H1 (cell line): ENCODE measurements at regions not wholly inside any gene's neighbourhood (a gene's known extent, or its start where the extent isn't known, plus 50 kb on each side); places are given as distances from the start of the nearest gene placed in this dataset.

Experiments
- CHD2 ChIP-seq: IDR thresholded peaks from 2 replicates; pipeline ENCODE4 v1.6.1; 2012; ENCODE audit warnings: low read length, improper control_type of control experiment
- KDM4A ChIP-seq: IDR thresholded peaks from one replicate; pipeline ENCODE4 v1.7.1; 2012; ENCODE audit warnings: low read depth, mild to moderate bottlenecking, moderate library complexity, low read length, inconsistent platforms; ENCODE audit not compliant: severe bottlenecking
- MAFK ChIP-seq: IDR thresholded peaks from 2 replicates; pipeline ENCODE4 v1.6.1; 2012; ENCODE audit warnings: low read depth, mild to moderate bottlenecking, improper control_type of control experiment, low read length
- POLR2AphosphoS5 ChIP-seq: IDR thresholded peaks from 2 replicates; pipeline ENCODE4 v1.6.1; 2011; ENCODE audit warnings: low read depth, low read length
- SAP30 ChIP-seq: fragments of 300-600 bp; sonication (generic); IDR thresholded peaks from 2 replicates; pipeline ENCODE4 v1.7.1; 2012; ENCODE audit warnings: low read length, moderate library complexity, mild to moderate bottlenecking, inconsistent platforms; ENCODE audit not compliant: insufficient read depth, insufficient replicate concordance
- SP1 ChIP-seq: IDR thresholded peaks from 2 replicates; pipeline ENCODE4 v1.6.1; 2011; ENCODE audit warnings: low read depth, low read length
- TCF12 ChIP-seq: IDR thresholded peaks from 2 replicates; pipeline ENCODE4 v1.6.1; 2011; ENCODE audit warnings: low read depth, mild to moderate bottlenecking, low read length
- TEAD4 ChIP-seq: IDR thresholded peaks from 2 replicates; pipeline ENCODE4 v1.6.1; 2012; ENCODE audit warnings: low read depth, low read length, inconsistent platforms, mixed read lengths

DNA sequence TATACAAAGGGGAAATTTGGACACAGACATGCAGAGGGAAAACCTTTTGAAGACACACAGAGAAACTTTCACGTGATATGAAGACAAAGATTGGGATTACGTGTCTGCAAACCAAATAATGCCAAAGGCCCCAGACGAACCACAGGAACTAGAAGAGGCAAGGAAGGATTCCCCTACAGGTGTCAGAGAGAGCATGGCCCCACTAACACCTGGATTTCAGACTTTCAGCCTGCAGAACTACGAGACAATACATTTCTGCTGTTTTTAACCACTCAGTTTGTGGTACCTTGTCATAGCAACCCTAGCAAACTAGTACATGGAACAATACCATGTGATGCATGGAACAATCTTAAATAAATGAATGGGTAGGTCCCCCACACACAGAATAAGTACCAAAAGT is 341.0 kb downstream of the HDGFL1 start (continued):
- TF ChIP-seq TEAD4 = no peak
- no peak for TF ChIP-seq SP1
- TF ChIP-seq TCF12 = no peak
- TF ChIP-seq KDM4A = no peak
- no peak for TF ChIP-seq MAFK
- TF ChIP-seq CHD2 = no peak
- TF ChIP-seq SAP30 = no peak
- TF ChIP-seq POLR2AphosphoS5 = no peak
